Fibroblast of pulmonary artery (primary cell): ENCODE measurements at regions not wholly inside any gene's neighbourhood (a gene's known extent, or its start where the extent isn't known, plus 50 kb on each side); places are given as distances from the start of the nearest gene placed in this dataset.

ENCODE experiments used
- DNase-seq: peaks from one replicate; pipeline ENCODE4 v3.0.0-alpha.2; 2010; ENCODE audit warnings: low read depth
- H3K4me3 ChIP-seq: replicated peaks from 2 replicates; pipeline ENCODE4 v1.5.1; 2011; ENCODE audit warnings: low read depth, mild to moderate bottlenecking, control low read depth, low read length, moderate library complexity
- CTCF ChIP-seq: IDR thresholded peaks from 2 replicates; pipeline ENCODE4 v1.5.1; 2011; ENCODE audit warnings: mild to moderate bottlenecking, control low read depth, low read length, inconsistent platforms; ENCODE audit errors: missing control alignments

GRCh38 chr9:107600060-107600573, 110.5 kb upstream of the KLF4 start:
- TF ChIP-seq CTCF, result no peak
- DNase-seq, result peak; percentile 33
- H3K4me3 ChIP-seq, result no peak overlapping the region

- no peak overlapping the region for H3K4me3 ChIP-seq
- DNase-seq, result no peak
These were observed 108.2 kb upstream of the KLF4 start for GRCh38 chr9:107597743-107598217.

GRCh38 chr9:107594908-107595530, 105.5 kb upstream of the KLF4 start:
- H3K4me3 ChIP-seq, result no peak overlapping the region
- DNase-seq, result no peak
- no peak for TF ChIP-seq CTCF

More at GRCh38 chr9:107597743-107598217, 108.2 kb upstream of the KLF4 start:
- TF ChIP-seq CTCF, result no peak

GRCh38 chr9:107593224-107593870, 103.8 kb upstream of the KLF4 start:
- no peak overlapping the region for H3K4me3 ChIP-seq
- DNase-seq, result no peak
- TF ChIP-seq CTCF, result no peak

GRCh38 chr9:107592424-107592823, 102.9 kb upstream of the KLF4 start:
- H3K4me3 ChIP-seq, result no peak overlapping the region
- TF ChIP-seq CTCF, result no peak
- DNase-seq, result no peak

GRCh38 chr9:107591781-107592180, 102.2 kb upstream of the KLF4 start:
- H3K4me3 ChIP-seq, result no peak overlapping the region
- no peak for DNase-seq
- TF ChIP-seq CTCF, result no peak
